ENCODE measurements at regions not wholly inside any gene's neighbourhood (a gene's known extent, or its start where the extent isn't known, plus 50 kb on each side); places are given as distances from the start of the nearest gene placed in this dataset.

DNA sequence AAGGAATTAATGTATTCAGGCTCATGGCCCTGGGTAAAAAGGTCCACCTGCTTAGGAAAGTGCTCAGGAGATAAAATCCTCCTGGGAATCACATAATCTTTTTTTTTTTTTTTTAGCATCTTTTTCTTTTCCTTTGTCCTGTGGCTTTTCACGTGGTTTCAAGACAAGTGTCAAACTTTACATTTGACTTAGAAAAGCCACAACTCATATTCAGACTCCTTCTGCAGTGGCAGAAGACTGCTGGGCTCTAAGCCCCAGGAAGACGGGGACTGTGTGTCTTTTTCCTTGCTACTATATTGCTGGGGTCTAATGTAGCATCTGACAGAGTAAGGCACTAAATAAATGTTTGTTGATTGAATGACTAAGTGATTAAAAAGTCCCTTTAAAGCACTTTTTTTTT is 127.5 kb upstream of the ANKRD1 start:
- no peak for DNase-seq
- no peak for ATAC-seq (replicated peaks in 1 of 4)
- Histone ChIP-seq H3K36me3 (ENCODE audit: control insufficient read depth in 2 of 2, extremely low read depth in 1 of 2, insufficient read depth in 1 of 2, low read length in 1 of 2) (no peaks in the 10 kb centered on the region), H3K4me1 (ENCODE audit: control insufficient read depth in 1 of 2, extremely low read depth in 1 of 2, insufficient read depth in 2 of 2, low read length in 2 of 2) (no peaks in the 10 kb centered on the region), H3K9me3 (no peaks in the 10 kb centered on the region), H3K4me3 (ENCODE audit: control insufficient read depth in 1 of 2, extremely low read depth in 1 of 2, low read length in 1 of 2) (no peak overlapping the region), H3K27ac (ENCODE audit: low read length) (no peak overlapping the region), H3K27me3 (replicated peaks in 1 of 2; ENCODE audit: control insufficient read depth in 2 of 2, extremely low read depth in 1 of 2, insufficient read depth in 2 of 2, low read length in 1 of 2) (no peaks in the 10 kb centered on the region)
- WGBS (ENCODE audit: insufficient coverage) = no CpG with 5 or more reads among the region's 2 CpGs
- ChIA-PET POLR2A (no interaction called here), CTCF (interaction anchor here in 1 of 2 donors (0.5 to 0.7 kb wide), 2 partner anchors 11 to 44 kb away, joined by 4 to 5 read pairs; no protein-coding TSS in a partner anchor)
- Mint-ChIP-seq H3K27me3 (peaks cover 3 to 5% of the 10 kb centered on the region in 2 donors), H3K4me1 (no peaks in the 10 kb centered on the region), H3K36me3 (no peaks in the 10 kb centered on the region), H3K9me3 (no peaks in the 10 kb centered on the region), H3K27ac (no peak overlapping the region), H3K4me3 (no peak overlapping the region)

GRCh38 chr10:91049296-91049987 is 128.6 kb upstream of the ANKRD1 start:
- no peak overlapping the region for H3K4me3 ChIP-seq (ENCODE audit: control insufficient read depth in 1 of 2, extremely low read depth in 1 of 2, low read length in 1 of 2)
- H3K9me3 ChIP-seq = no peaks in the 10 kb centered on the region
- ATAC-seq (replicated peaks in 1 of 4) (no peak), DNase-seq (no peak)
- H3K27ac ChIP-seq (ENCODE audit: low read length) = no peak overlapping the region
- POLR2A ChIA-PET = no interaction called here
- H3K36me3 ChIP-seq (ENCODE audit: control insufficient read depth in 2 of 2, extremely low read depth in 1 of 2, insufficient read depth in 1 of 2, low read length in 1 of 2) = no peaks in the 10 kb centered on the region
- 67% methylated on average over 1 of the region's 2 CpGs for WGBS (ENCODE audit: insufficient coverage)
- no peak overlapping the region for H3K4me3 Mint-ChIP-seq
- no peaks in the 10 kb centered on the region for H3K27me3 ChIP-seq (replicated peaks in 1 of 2; ENCODE audit: control insufficient read depth in 2 of 2, extremely low read depth in 1 of 2, insufficient read depth in 2 of 2, low read length in 1 of 2)
- H3K4me1 Mint-ChIP-seq = no peaks in the 10 kb centered on the region
- no peaks in the 10 kb centered on the region for H3K9me3 Mint-ChIP-seq
- H3K4me1 ChIP-seq (ENCODE audit: control insufficient read depth in 1 of 2, extremely low read depth in 1 of 2, insufficient read depth in 2 of 2, low read length in 2 of 2) = no peaks in the 10 kb centered on the region
- peaks cover 3 to 5% of the 10 kb centered on the region in 2 donors for H3K27me3 Mint-ChIP-seq
- CTCF ChIA-PET = interaction anchor here in 1 of 2 donors (0.5 to 0.6 kb wide), 2 partner anchors 220 to 1795 kb away, joined by 4 to 13 read pairs; no protein-coding TSS in a partner anchor
- no peak overlapping the region for H3K27ac Mint-ChIP-seq
- H3K36me3 Mint-ChIP-seq = no peaks in the 10 kb centered on the region

DNA sequence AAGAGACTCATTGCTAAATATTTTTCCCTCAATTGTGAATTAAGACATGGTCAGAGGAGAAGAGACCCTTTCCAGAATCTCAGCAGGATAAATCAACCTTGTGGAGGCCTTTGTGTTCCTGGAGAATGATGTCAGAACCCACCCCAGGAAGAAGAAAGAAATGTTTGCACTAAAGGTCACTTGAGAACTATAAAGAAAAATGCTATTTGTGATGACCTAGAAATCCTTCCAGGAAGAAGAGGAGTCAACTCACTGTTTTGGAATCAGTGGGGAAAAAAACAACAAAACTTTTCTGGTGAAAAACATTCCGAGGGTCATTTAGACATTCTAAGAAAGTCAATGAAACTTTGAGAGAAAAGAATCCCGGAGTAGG is 129.1 kb upstream of the ANKRD1 start:
- DNase-seq = no peak
- Histone ChIP-seq H3K27me3 (replicated peaks in 1 of 2; ENCODE audit: control insufficient read depth in 2 of 2, extremely low read depth in 1 of 2, insufficient read depth in 2 of 2, low read length in 1 of 2) (no peaks in the 10 kb centered on the region), H3K36me3 (ENCODE audit: control insufficient read depth in 2 of 2, extremely low read depth in 1 of 2, insufficient read depth in 1 of 2, low read length in 1 of 2) (no peaks in the 10 kb centered on the region), H3K4me3 (ENCODE audit: control insufficient read depth in 1 of 2, extremely low read depth in 1 of 2, low read length in 1 of 2) (no peak overlapping the region), H3K9me3 (no peaks in the 10 kb centered on the region), H3K4me1 (ENCODE audit: control insufficient read depth in 1 of 2, extremely low read depth in 1 of 2, insufficient read depth in 2 of 2, low read length in 2 of 2) (no peaks in the 10 kb centered on the region), H3K27ac (ENCODE audit: low read length) (no peak overlapping the region)
- WGBS (ENCODE audit: insufficient coverage) = 80% methylated on average over 1 of the region's 2 CpGs
- CTCF ChIA-PET = interaction anchor here in 1 of 2 donors (0.6 kb wide), 1 partner anchor 220 kb away, joined by 4 read pairs; no protein-coding TSS in a partner anchor
- H3K27ac Mint-ChIP-seq = no peak overlapping the region
- H3K9me3 Mint-ChIP-seq = no peaks in the 10 kb centered on the region
- no peaks in the 10 kb centered on the region for H3K36me3 Mint-ChIP-seq
- POLR2A ChIA-PET = no interaction called here
- H3K4me3 Mint-ChIP-seq = no peak overlapping the region
- no peaks in the 10 kb centered on the region for H3K4me1 Mint-ChIP-seq
- peaks cover 0 to 5% of the 10 kb centered on the region in 2 donors for H3K27me3 Mint-ChIP-seq
- no peak for ATAC-seq (replicated peaks in 1 of 4)

DNA sequence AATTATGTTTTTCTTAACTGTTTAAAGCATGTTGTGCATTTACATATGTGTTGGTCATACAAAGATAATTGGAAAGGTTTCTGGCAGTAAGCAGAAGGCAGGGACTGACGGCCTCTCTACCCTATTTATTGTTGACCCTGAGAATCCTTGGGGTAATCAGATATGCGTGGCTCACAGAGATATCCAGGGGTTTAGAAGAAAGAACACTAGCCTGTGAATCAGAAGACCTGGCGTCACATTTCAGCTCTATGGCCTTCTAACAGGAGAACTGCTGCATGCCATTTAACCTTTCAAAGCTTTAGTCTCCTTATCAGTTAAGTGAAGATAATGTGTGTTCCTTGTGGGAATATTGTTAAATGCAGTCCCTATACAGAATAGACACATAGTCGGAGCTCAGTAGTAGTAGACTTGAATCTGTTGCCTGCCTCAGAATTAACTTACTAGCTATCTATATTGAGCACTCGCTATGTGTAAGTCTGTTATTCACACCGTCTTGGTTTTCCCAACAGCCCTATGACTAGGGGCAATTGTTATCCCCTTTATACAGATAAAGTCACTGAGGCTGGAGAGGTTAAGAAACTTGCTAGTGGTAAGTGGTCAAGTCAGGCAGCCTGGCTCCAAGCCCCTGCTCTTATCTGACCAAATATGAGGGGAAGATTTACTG is 129.6 kb upstream of the ANKRD1 start:
- ATAC-seq (replicated peaks in 1 of 4) (no peak), DNase-seq (no peak)
- Histone ChIP-seq H3K9me3 (no peaks in the 10 kb centered on the region), H3K4me3 (ENCODE audit: control insufficient read depth in 1 of 2, extremely low read depth in 1 of 2, low read length in 1 of 2) (no peak overlapping the region), H3K27ac (ENCODE audit: low read length) (no peak overlapping the region), H3K4me1 (ENCODE audit: control insufficient read depth in 1 of 2, extremely low read depth in 1 of 2, insufficient read depth in 2 of 2, low read length in 2 of 2) (no peaks in the 10 kb centered on the region), H3K27me3 (replicated peaks in 1 of 2; ENCODE audit: control insufficient read depth in 2 of 2, extremely low read depth in 1 of 2, insufficient read depth in 2 of 2, low read length in 1 of 2) (no peaks in the 10 kb centered on the region), H3K36me3 (ENCODE audit: control insufficient read depth in 2 of 2, extremely low read depth in 1 of 2, insufficient read depth in 1 of 2, low read length in 1 of 2) (no peaks in the 10 kb centered on the region)
- Mint-ChIP-seq H3K4me1 (no peaks in the 10 kb centered on the region), H3K4me3 (no peak overlapping the region), H3K27ac (no peak overlapping the region), H3K9me3 (no peaks in the 10 kb centered on the region), H3K36me3 (no peaks in the 10 kb centered on the region), H3K27me3 (peaks cover 0 to 4% of the 10 kb centered on the region in 2 donors)
- ChIA-PET POLR2A (no interaction called here), CTCF (interaction anchor here in 1 of 2 donors (1.3 kb wide), 1 partner anchor 39 kb away, joined by 6 read pairs; no protein-coding TSS in a partner anchor)
- WGBS (ENCODE audit: insufficient coverage) = 75% methylated on average over 2 of the region's 6 CpGs

DNA sequence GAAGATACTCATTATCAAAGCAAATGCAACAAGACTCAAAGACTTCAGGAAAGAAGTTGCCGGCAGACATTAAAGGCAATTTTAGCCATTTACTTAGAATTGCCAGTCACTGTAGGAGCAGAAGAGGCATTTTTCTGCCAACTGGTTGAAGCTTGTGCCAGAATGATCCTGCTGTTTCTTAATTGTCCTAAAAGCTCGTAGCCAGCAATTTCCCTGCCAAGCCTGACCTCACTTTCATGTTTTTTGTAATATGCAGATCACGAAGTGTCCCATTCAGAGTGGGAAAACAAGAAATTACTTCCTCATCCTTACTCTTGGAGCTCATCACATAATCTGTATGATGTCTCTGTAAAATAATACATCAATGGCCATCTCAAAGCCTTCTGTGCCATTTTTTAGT is 130.9 kb upstream of the ANKRD1 start:
- Histone ChIP-seq H3K4me1 (ENCODE audit: control insufficient read depth in 1 of 2, extremely low read depth in 1 of 2, insufficient read depth in 2 of 2, low read length in 2 of 2) (no peaks in the 10 kb centered on the region), H3K27ac (ENCODE audit: low read length) (no peak overlapping the region), H3K27me3 (replicated peaks in 1 of 2; ENCODE audit: control insufficient read depth in 2 of 2, extremely low read depth in 1 of 2, insufficient read depth in 2 of 2, low read length in 1 of 2) (no peaks in the 10 kb centered on the region), H3K4me3 (ENCODE audit: control insufficient read depth in 1 of 2, extremely low read depth in 1 of 2, low read length in 1 of 2) (no peak overlapping the region), H3K9me3 (no peaks in the 10 kb centered on the region), H3K36me3 (ENCODE audit: control insufficient read depth in 2 of 2, extremely low read depth in 1 of 2, insufficient read depth in 1 of 2, low read length in 1 of 2) (no peaks in the 10 kb centered on the region)
- DNase-seq = no peak
- Mint-ChIP-seq H3K27me3 (no peaks in the 10 kb centered on the region), H3K4me1 (no peaks in the 10 kb centered on the region), H3K27ac (no peak overlapping the region), H3K9me3 (no peaks in the 10 kb centered on the region), H3K36me3 (no peaks in the 10 kb centered on the region), H3K4me3 (no peak overlapping the region)
- ATAC-seq (replicated peaks in 1 of 4) = no peak
- WGBS (ENCODE audit: insufficient coverage) = 50% methylated on average over 2 of the region's 3 CpGs
- CTCF ChIA-PET = no interaction called here
- POLR2A ChIA-PET = no interaction called here

DNA sequence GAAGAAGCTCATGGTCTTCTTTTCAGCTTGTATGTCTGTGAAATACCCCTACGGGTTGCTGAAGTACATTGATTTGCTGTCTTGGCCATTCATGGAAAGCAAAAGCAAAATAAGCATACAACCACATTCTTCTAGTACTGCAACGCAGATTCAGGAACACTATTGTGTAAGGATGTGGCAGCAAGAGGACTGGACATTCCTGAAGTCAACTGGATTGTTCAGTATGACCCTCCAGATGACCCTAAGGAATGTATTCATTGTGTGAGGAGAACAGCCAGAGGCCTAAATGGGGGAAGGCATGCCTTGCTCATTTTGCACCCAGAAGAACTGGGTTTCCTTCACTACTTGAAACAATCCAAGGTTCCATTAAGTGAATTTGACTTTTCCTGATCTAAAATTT is 133.4 kb upstream of the ANKRD1 start:
- CTCF ChIA-PET = interaction anchor here in 1 of 2 donors (0.5 kb wide), 1 partner anchor 1831 kb away, joined by 3 read pairs; no protein-coding TSS in a partner anchor
- POLR2A ChIA-PET = interaction anchor here in 1 of 2 donors (0.7 kb wide), 1 partner anchor 86 kb away, joined by 3 read pairs; no protein-coding TSS in a partner anchor
- WGBS (ENCODE audit: insufficient coverage) = no CpG with 5 or more reads among the region's 2 CpGs

More for the DNA sequence above, 133.4 kb upstream of the ANKRD1 start:
- H3K27ac Mint-ChIP-seq = no peak overlapping the region
- H3K27me3 Mint-ChIP-seq = no peaks in the 10 kb centered on the region
- H3K4me1 ChIP-seq (ENCODE audit: control insufficient read depth in 1 of 2, extremely low read depth in 1 of 2, insufficient read depth in 2 of 2, low read length in 2 of 2) = no peaks in the 10 kb centered on the region
- H3K27me3 ChIP-seq (replicated peaks in 1 of 2; ENCODE audit: control insufficient read depth in 2 of 2, extremely low read depth in 1 of 2, insufficient read depth in 2 of 2, low read length in 1 of 2) = no peaks in the 10 kb centered on the region
- no peak overlapping the region for H3K4me3 Mint-ChIP-seq
- H3K9me3 Mint-ChIP-seq = no peaks in the 10 kb centered on the region
- no peaks in the 10 kb centered on the region for H3K9me3 ChIP-seq
- DNase-seq (no peak), ATAC-seq (replicated peaks in 1 of 4) (no peak)
- H3K4me1 Mint-ChIP-seq = no peaks in the 10 kb centered on the region
- H3K27ac ChIP-seq (ENCODE audit: low read length) = no peak overlapping the region
- H3K4me3 ChIP-seq (ENCODE audit: control insufficient read depth in 1 of 2, extremely low read depth in 1 of 2, low read length in 1 of 2) = no peak overlapping the region
- H3K36me3 Mint-ChIP-seq = no peaks in the 10 kb centered on the region
- no peaks in the 10 kb centered on the region for H3K36me3 ChIP-seq (ENCODE audit: control insufficient read depth in 2 of 2, extremely low read depth in 1 of 2, insufficient read depth in 1 of 2, low read length in 1 of 2)
